Stimulated activated naive B cell treated with anti-CD40 and anti-IgM and Interleukin-4, amounts not matched to agents 10 μg/mL and 1 μg/mL and 100 μg/mL, for 72 hours (primary cell): ENCODE measurements at regions not wholly inside any gene's neighbourhood (a gene's known extent, or its start where the extent isn't known, plus 50 kb on each side); places are given as distances from the start of the nearest gene placed in this dataset.

Experiments used
- ATAC-seq, 2 donors: fragments of 150-1000 bp; cut with Tn5 transposase; replicated peaks; 2 replicates each; pipeline ENCODE4 v1.10.0; 2021; ENCODE audit warnings: moderate library complexity in 1 of 2
- DNase-seq: peaks from one replicate; pipeline ENCODE4 v3.0.0; 2021
- H3K27ac Mint-ChIP-seq: one replicate; pipeline ENCODE4 v1.8.0; 2022; ENCODE audit warnings: mild to moderate bottlenecking, mixed read lengths
- H3K27me3 Mint-ChIP-seq, 2 donors: one replicate each; pipeline ENCODE4 v1.8.0; 2022; ENCODE audit warnings: mixed read lengths in 2 of 2
- H3K36me3 Mint-ChIP-seq, 2 donors: one replicate each; pipeline ENCODE4 v1.8.0; 2022; ENCODE audit warnings: mixed read lengths in 2 of 2, mild to moderate bottlenecking in 1 of 2
- H3K4me1 Mint-ChIP-seq, 2 donors: one replicate each; pipeline ENCODE4 v1.8.0; 2022; ENCODE audit warnings: mixed read lengths in 2 of 2, mild to moderate bottlenecking in 1 of 2
- H3K4me3 Mint-ChIP-seq, 2 donors: one replicate each; pipeline ENCODE4 v1.8.0; 2022; ENCODE audit warnings: mild to moderate bottlenecking in 2 of 2, mixed read lengths in 2 of 2, moderate library complexity in 1 of 2
- H3K9me3 Mint-ChIP-seq, 2 donors: one replicate each; pipeline ENCODE4 v1.8.0; 2022; ENCODE audit warnings: mixed read lengths in 2 of 2, mild to moderate bottlenecking in 1 of 2

DNA sequence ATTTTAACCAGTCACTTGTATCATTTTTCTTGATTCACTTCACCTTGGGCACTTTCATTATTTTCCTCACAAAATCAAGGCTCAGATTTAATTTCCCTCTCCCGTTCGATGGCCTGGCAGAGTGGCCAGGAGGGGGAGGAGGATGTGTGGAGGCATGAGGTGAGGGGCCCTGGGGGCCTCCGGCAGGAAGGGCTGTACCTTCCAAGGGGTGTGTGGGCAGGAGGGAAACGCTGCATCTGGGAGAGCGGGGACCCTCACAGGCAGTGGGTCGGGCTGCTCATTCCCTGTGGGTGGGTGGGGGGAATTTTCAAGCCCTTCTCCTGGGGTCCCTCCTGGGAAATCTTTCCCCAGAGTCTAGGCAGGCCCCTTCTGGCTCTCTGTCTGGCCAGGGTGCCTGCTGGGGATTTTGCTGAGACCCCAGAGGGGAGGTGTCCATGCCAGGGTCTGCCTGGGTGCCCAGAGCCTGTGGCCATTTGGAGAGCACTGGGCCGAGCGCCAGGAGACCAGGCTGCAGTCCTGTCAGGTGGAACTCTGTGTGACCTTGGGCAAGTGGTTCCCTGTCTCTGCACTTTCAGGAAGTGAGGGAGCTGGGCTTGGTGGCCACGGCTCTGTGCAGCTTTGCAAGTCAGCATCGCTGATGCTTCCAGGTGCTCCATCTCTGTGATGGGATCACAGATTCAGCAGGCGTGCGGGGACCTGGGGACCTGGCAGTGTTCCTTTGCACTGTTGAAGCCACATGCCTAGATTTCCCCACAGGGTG lies 81.9 kb upstream of the C1orf174 start:
- ATAC-seq (no peak), DNase-seq (no peak)
- Mint-ChIP-seq H3K27me3 (peaks cover 20 to 40% of the 10 kb centered on the region in 2 donors), H3K4me1 (peaks cover 5 to 30% of the 10 kb centered on the region in 2 donors), H3K36me3 (peaks cover 0 to 6% of the 10 kb centered on the region in 2 donors), H3K4me3 (no peak overlapping the region), H3K27ac (no peak overlapping the region), H3K9me3 (peaks cover 0 to 7% of the 10 kb centered on the region in 2 donors)

DNA sequence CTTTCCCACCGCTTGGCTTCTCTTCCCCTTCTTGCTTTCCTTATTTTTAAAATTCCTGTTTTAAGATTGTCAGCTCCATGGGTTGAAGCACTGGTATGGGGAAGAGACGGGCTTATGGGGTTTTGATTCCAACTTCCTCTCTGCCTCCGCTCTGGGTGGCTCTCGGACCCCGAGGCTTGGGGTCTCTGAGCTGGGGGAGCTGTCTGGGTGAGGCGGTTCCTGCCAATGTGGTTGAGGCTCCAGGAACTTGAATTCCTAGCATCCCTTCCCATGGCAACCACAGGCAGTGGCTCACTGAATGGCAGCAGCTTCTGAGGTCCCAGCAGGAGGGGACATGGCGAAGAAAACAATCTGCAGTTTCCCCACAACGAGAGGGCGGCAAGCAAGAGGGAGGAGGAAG lies 83.1 kb upstream of the C1orf174 start:
- Mint-ChIP-seq H3K9me3 (peaks cover 0 to 7% of the 10 kb centered on the region in 2 donors), H3K4me1 (peaks cover 6 to 30% of the 10 kb centered on the region in 2 donors), H3K4me3 (no peak overlapping the region), H3K27ac (no peak overlapping the region), H3K36me3 (peaks cover 0 to 6% of the 10 kb centered on the region in 2 donors), H3K27me3 (peaks cover 16 to 39% of the 10 kb centered on the region in 2 donors)
- ATAC-seq (no peak), DNase-seq (no peak)

- Mint-ChIP-seq H3K27me3 (peaks cover 20 to 39% of the 10 kb centered on the region in 2 donors), H3K4me3 (no peak overlapping the region), H3K36me3 (peaks cover 0 to 6% of the 10 kb centered on the region in 2 donors), H3K27ac (no peak overlapping the region), H3K4me1 (peaks cover 6 to 30% of the 10 kb centered on the region in 2 donors), H3K9me3 (peaks cover 4 to 10% of the 10 kb centered on the region in 2 donors)
- DNase-seq (no peak), ATAC-seq (no peak)
Observed at GRCh38 chr1:3984586-3984985, 84.5 kb upstream of the C1orf174 start.

- Mint-ChIP-seq H3K9me3 (peaks cover 5% of the 10 kb centered on the region in 2 donors), H3K27ac (no peak overlapping the region), H3K36me3 (peaks cover 0 to 2% of the 10 kb centered on the region in 2 donors), H3K4me3 (no peak overlapping the region), H3K4me1 (peaks cover 6 to 28% of the 10 kb centered on the region in 2 donors), H3K27me3 (peaks cover 18 to 30% of the 10 kb centered on the region in 2 donors)
- ATAC-seq (no peak), DNase-seq (no peak)
Observed at GRCh38 chr1:3986686-3987218, 86.7 kb upstream of the C1orf174 start.

GRCh38 chr1:3987669-3988235 lies 87.7 kb upstream of the C1orf174 start:
- H3K4me3 Mint-ChIP-seq = no peak overlapping the region
- peaks cover 3 to 8% of the 10 kb centered on the region in 2 donors for H3K36me3 Mint-ChIP-seq
- no peak for ATAC-seq
- H3K9me3 Mint-ChIP-seq = peaks cover 12% of the 10 kb centered on the region in 2 donors
- H3K4me1 Mint-ChIP-seq = peaks cover 8 to 23% of the 10 kb centered on the region in 2 donors
- H3K27ac Mint-ChIP-seq = no peak overlapping the region
- H3K27me3 Mint-ChIP-seq = peaks cover 20 to 30% of the 10 kb centered on the region in 2 donors
- no peak for DNase-seq

- peaks cover 3 to 8% of the 10 kb centered on the region in 2 donors for H3K36me3 Mint-ChIP-seq
- peaks cover 8 to 17% of the 10 kb centered on the region in 2 donors for H3K4me1 Mint-ChIP-seq
- peaks cover 12% of the 10 kb centered on the region in 2 donors for H3K9me3 Mint-ChIP-seq
- no peak overlapping the region for H3K4me3 Mint-ChIP-seq
- no peak overlapping the region for H3K27ac Mint-ChIP-seq
- DNase-seq (no peak), ATAC-seq (no peak)
- H3K27me3 Mint-ChIP-seq = peaks cover 15 to 30% of the 10 kb centered on the region in 2 donors
Observed at GRCh38 chr1:3988431-3988830, 88.4 kb upstream of the C1orf174 start.

DNA sequence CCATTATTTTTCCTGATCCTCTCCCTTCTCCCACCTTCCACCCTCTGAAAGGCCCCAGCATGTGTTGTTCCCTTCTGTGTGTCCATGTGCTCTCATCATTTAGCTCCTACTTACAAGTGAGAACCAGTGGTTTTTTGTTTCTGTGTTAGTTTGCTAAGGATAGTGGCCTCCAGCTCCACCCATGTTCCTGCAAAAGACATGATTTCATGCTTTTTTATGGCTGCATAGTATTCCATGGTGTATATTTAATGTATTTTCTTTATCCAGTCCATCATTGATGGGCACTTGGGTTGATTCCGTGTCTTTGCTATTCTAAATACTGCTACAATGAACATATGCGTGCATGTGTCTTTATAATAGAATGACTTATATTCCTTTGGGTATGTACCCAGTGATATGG lies 89.4 kb upstream of the C1orf174 start:
- Mint-ChIP-seq H3K27ac (no peak overlapping the region), H3K4me3 (no peak overlapping the region)
- no peak for ATAC-seq

DNA sequence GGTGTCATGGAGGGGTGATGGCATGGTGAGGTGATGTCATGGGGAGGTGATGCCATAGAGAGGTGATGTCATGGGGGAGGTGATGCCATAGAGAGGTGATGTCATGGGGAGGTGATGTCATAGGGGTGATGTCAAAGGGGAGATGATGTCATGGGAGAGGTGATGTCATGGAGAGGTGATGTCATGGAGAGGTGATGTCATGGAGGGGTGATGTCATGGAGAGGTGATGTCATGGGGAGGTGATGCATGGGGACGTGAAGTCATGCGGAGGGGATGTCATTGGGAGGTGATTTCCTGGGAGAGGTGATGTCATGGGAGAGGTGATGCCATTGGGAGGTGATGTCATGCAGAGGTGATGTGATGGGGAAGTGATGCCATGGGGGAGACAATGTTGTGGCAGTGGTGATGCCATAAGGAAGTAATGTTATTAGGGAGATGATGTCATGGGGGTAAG lies 92.1 kb upstream of the C1orf174 start:
- Mint-ChIP-seq H3K36me3 (peaks cover 3 to 8% of the 10 kb centered on the region in 2 donors), H3K4me3 (peak overlapping the region; percentile 10 to 59), H3K27me3 (peaks cover 26 to 49% of the 10 kb centered on the region in 2 donors), H3K9me3 (peaks cover 12% of the 10 kb centered on the region in 2 donors), H3K4me1 (peaks cover 6 to 8% of the 10 kb centered on the region in 2 donors), H3K27ac (peak overlapping the region; percentile 85)
- peak in 1 of 2 donors; percentile 18 for ATAC-seq
- no peak for DNase-seq

More for the DNA sequence above, 89.4 kb upstream of the C1orf174 start:
- peaks cover 12% of the 10 kb centered on the region in 2 donors for H3K9me3 Mint-ChIP-seq
- peaks cover 3 to 8% of the 10 kb centered on the region in 2 donors for H3K36me3 Mint-ChIP-seq
- no peak for DNase-seq
- H3K4me1 Mint-ChIP-seq = peaks cover 6 to 12% of the 10 kb centered on the region in 2 donors
- H3K27me3 Mint-ChIP-seq = peaks cover 18 to 35% of the 10 kb centered on the region in 2 donors

GRCh38 chr1:3992746-3993145 lies 92.7 kb upstream of the C1orf174 start:
- Mint-ChIP-seq H3K4me3 (no peak overlapping the region), H3K36me3 (peaks cover 3 to 8% of the 10 kb centered on the region in 2 donors), H3K4me1 (peaks cover 6 to 7% of the 10 kb centered on the region in 2 donors), H3K27me3 (peaks cover 29 to 48% of the 10 kb centered on the region in 2 donors), H3K9me3 (peaks cover 12% of the 10 kb centered on the region in 2 donors), H3K27ac (no peak overlapping the region)
- ATAC-seq = no peak
- no peak for DNase-seq

DNA sequence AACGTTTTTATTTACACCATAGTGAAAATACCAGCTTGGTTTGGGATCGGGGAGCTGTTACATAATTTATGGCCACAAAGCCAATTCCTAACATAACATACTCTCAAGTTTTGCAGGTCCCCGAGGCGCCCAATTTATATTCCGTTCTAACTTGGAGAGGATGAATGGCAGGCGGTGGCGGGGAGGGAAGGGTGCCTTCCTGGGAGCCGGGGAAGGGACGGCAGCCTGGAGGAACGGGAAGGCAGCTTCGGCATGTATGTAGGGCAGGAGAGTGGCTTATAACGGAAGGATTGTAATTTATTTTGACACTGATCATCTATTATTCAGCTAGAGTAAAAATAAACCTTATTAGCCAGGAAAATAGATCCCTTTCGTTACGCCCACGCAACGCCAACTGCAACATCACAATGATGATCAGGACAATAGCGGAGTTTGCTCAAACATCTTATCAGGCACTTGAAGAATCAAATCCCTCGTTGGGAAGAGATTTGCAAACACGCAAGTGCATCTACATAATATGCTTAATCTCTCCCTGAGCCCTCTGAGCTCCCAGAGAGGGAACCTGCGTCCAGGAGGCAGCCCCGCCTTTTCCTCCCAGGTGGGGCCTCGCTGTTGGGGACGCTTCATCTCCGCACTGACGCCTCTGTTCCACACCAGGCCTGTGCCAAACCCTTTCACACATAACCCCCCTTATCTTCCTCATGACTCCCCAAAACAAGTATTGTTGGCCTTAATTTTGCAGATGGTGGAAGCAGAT lies 93.7 kb upstream of the C1orf174 start:
- H3K27me3 Mint-ChIP-seq = peaks cover 38 to 55% of the 10 kb centered on the region in 2 donors

DNA sequence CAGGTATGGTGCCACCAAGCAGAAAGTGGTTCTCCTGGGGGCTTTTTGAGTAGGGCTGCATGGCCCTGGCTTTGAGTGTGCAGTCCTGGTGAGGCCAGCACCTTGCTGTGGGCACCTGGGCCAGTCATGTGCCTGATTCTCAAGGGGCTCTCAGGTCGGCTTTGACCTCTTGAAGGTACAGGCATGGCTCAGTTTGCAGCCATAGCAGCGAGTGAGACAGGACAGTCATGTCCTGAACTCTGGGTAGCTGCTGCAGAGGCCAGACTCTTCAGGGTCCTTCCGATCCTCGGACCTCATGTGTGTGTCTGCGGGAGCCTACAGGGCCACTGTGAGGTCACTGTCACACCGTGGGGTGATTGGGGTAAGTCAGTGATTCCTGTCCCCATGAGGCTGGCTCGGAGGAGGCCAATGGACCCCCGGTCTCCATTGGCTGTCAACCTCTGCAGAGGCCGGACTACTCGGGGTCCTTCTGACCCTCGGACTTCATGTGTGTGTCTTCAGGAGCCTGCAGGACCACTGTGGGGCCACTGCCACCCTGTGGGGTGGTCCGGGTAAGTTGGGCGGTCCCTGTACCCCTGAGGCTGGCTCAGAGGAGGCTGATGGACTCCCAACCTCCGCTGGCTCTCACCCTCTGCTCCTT lies 95.2 kb upstream of the C1orf174 start:
- Mint-ChIP-seq H3K27me3 (peaks cover 40 to 69% of the 10 kb centered on the region in 2 donors), H3K4me3 (no peak overlapping the region), H3K4me1 (peaks cover 10 to 11% of the 10 kb centered on the region in 2 donors), H3K9me3 (peaks cover 6 to 8% of the 10 kb centered on the region in 2 donors), H3K27ac (no peak overlapping the region), H3K36me3 (peaks cover 3 to 8% of the 10 kb centered on the region in 2 donors)
- no peak for DNase-seq
- no peak for ATAC-seq

More for the DNA sequence above, 93.7 kb upstream of the C1orf174 start:
- Mint-ChIP-seq H3K4me3 (no peak overlapping the region), H3K9me3 (peaks cover 12% of the 10 kb centered on the region in 2 donors), H3K27ac (no peak overlapping the region), H3K4me1 (peaks cover 6 to 7% of the 10 kb centered on the region in 2 donors), H3K36me3 (peaks cover 3 to 8% of the 10 kb centered on the region in 2 donors)
- DNase-seq (no peak), ATAC-seq (no peak)

- ATAC-seq = no peak
- Mint-ChIP-seq H3K9me3 (peaks cover 3 to 4% of the 10 kb centered on the region in 2 donors), H3K27ac (peak overlapping the region; percentile 37)
Observed at GRCh38 chr1:3996846-3997705, 97.0 kb upstream of the C1orf174 start.

DNA sequence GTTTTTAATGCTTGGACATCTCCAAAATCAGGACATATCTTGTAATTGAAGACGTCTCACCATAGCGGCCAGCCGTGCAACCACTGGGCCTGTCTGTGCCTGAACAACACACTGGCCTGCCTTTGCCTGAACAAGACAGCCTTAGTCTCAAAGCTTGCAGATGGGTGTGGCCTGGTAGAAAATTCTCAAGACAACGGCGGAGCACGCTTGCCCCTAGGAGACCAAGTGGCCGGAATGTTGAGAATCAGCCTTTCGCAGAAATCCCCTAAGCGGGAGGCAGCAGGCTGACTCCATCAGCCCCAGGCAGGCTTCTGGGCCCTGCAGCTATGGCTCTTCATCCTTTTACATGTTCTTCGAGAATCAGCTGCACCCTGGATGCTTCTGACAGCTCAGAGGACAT lies 98.0 kb upstream of the C1orf174 start:
- H3K4me1 Mint-ChIP-seq = peaks cover 4 to 7% of the 10 kb centered on the region in 2 donors
- H3K4me3 Mint-ChIP-seq = no peak overlapping the region
- ATAC-seq = no peak
- H3K9me3 Mint-ChIP-seq = no peaks in the 10 kb centered on the region
- H3K27ac Mint-ChIP-seq = no peak overlapping the region
- no peaks in the 10 kb centered on the region for H3K36me3 Mint-ChIP-seq
- H3K27me3 Mint-ChIP-seq = peaks cover 30 to 56% of the 10 kb centered on the region in 2 donors
- DNase-seq = no peak

More at GRCh38 chr1:3996846-3997705, 97.0 kb upstream of the C1orf174 start:
- H3K4me3 Mint-ChIP-seq = no peak overlapping the region
- H3K36me3 Mint-ChIP-seq = peaks cover 2 to 3% of the 10 kb centered on the region in 2 donors
- DNase-seq = no peak
- H3K4me1 Mint-ChIP-seq = peaks cover 8 to 9% of the 10 kb centered on the region in 2 donors
- H3K27me3 Mint-ChIP-seq = peaks cover 34 to 66% of the 10 kb centered on the region in 2 donors
